Pons (tissue), 1 donor: ENCODE measurements at regions not wholly inside any gene's neighbourhood (a gene's known extent, or its start where the extent isn't known, plus 50 kb on each side); places are given as distances from the start of the nearest gene placed in this dataset.
"Not testable (repeated sequence)": the region's sequence is repeated elsewhere in the genome, so short reads cannot be mapped to it uniquely, and the experiment has no call there.

Source experiments
- DNase-seq: peaks from one replicate; pipeline ENCODE4 v3.0.0-alpha.2; 2016; ENCODE audit warnings: low spot score

DNA sequence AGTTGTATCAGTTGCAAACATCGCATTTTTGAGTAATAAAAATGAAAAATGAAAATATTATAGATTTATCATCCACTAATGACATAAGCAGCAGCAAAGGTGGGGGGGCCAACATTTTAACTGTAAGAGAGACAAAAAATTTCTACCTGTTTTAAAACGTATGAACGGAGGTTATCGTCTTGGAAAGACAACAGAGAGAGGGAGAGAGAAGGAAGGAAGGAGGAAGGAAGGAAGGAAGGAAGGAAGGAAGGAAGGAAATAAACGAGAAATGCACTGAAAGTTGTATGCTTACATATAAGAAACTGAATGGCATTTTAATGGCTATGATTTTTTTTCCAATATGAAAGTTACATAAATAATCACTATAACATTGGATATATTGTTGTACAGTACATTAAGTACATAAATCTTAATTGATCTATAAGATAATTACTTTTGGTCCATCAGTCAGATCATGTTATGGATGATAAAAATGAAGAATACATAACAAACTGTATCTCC lies 862.8 kb upstream of the SLITRK1 start:
- DNase-seq = no peak

- no peak for DNase-seq
Measured at GRCh38 chr13:84744203-84744602, 861.9 kb upstream of the SLITRK1 start.

DNA sequence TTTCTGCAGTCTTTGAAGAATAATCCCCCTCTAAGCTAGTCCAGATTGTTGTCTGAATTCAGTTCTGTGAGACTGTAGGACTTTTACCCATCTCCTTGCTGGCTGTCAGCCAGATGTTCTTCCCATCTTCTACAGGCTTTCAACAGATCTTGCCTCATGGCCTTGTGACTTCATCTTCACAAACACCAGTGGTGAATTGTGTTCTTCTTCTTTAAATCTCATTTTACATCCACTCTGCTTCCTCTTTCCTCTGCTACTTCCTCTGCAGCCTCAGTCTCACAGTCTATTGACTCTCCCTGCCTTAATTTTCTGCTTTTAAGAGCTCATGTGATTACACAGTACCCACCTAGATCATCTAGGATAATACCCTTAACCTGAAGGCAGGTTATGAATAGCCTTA lies 859.0 kb upstream of the SLITRK1 start:
- DNase-seq = no peak

DNA sequence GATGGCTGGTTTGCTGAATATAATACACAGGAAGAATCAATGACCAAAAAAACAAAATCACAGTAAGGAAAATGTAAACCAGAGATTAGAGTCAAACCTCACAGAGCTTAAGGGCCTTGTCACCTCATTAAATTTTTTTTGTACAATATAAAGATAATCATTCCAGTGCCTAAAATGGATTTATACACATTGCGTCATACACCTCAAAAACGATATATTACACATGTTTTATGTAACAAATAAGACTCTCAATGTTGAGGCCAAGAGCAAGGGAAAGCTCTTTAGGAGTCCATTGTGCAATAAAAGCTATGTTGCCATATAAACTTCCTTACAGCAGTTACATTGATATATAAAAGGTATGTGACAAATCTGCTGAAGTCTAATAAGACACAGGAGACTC lies 856.7 kb upstream of the SLITRK1 start:
- DNase-seq = no peak

GRCh38 chr13:84737661-84738060 lies 855.4 kb upstream of the SLITRK1 start:
- no peak for DNase-seq

DNA sequence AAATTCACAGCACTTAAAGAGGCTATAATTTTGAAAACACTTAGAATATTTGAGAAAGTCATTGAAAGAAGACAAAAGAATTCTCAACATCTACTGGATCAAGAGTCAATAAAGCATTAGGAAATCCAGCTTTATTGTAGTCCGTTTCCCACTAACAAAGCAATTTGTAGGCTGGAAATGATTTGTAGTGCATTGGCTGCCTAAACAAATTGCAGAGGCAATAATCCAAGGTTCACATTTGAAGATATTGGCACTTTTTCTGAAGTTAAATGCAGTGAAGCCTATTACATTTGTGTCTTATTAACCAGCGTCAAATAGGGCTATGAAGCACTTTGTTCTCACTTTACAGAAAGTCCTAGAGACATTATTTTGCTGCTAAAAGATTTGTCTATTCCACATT lies 848.1 kb upstream of the SLITRK1 start:
- no peak for DNase-seq

- DNase-seq = no peak
Measured at GRCh38 chr13:84705982-84706710, 823.9 kb upstream of the SLITRK1 start.

DNA sequence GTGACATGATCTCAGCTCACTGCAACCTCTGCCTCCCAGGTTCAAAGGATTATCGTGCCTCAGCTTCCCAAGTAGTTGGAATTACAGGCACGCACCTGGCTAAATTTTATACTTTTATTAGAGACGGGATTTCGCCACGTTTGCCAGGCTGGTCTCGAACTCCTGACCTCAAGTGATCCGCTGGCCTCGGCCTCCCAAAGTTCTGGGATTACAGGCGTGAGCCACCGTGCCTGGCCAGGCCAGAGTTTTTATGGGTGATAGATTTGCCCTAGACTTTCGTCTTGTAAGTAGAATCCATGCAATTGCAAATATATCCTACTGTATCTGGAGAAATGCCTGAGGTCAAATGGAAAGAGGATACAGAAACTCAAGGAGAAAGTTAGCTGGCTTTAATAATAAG lies 819.9 kb upstream of the SLITRK1 start:
- DNase-seq = no peak

DNA sequence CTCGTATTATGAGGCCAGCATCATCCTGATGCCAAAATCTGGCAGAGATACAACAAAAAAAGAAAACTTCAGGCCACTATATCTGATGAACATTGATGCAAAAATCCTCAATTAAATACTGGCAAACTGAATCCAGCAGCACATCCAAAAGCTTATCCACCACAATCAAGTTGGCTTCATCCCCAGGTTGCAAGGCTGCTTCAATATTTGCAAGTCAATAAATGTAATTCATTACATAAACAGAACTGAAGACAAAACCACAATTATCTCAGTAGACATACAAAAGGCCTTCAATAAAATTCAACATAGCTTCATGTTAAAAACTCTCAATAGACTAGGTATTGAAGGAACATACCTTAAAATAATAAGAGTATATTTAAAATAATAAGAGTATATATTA lies 815.3 kb upstream of the SLITRK1 start:
- not testable (repeated sequence) for DNase-seq

- DNase-seq = no peak
Measured at GRCh38 chr13:84686973-84687372, 804.7 kb upstream of the SLITRK1 start.

DNA sequence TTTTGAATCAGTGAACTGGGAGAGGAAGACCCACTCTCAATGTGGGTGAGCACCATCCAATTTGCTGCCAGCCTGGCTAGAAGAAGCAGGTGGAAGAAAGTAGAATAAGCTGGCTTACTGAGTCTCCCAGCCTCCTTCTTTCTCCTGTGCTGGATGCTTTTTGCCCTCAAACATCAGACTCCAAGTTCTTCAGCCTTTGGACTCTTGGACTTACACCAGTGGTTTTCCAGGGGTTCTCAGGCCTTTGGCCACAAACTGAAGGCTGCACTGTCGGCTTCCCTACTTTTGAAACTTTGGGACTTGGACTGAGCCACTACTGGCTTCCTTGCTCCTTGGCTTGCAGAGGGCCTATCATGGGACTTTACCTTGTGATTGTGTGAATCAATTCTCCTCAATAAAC lies 804.2 kb upstream of the SLITRK1 start:
- no peak for DNase-seq

- DNase-seq = no peak
Measured at GRCh38 chr13:84684804-84685203, 802.5 kb upstream of the SLITRK1 start.

GRCh38 chr13:84684048-84684662 lies 801.9 kb upstream of the SLITRK1 start:
- DNase-seq = no peak

DNA sequence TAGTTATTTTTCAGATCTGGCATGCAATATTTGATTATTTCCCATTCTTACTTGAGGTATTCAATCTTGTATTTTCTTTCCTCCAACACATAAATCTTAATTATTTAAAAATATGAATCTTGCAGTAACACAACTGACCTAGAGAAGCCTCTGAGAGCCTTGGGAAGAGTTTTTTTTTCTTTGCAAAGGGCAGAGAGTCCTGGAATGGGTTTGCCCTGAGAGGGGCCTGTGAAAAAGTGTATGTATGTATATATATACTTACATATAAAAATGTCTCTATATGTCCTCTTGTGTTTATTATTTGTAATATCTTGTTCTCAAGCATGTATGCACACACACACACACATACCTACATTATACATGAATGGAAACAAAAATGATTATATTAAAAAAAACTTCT lies 801.2 kb upstream of the SLITRK1 start:
- no peak for DNase-seq

DNA sequence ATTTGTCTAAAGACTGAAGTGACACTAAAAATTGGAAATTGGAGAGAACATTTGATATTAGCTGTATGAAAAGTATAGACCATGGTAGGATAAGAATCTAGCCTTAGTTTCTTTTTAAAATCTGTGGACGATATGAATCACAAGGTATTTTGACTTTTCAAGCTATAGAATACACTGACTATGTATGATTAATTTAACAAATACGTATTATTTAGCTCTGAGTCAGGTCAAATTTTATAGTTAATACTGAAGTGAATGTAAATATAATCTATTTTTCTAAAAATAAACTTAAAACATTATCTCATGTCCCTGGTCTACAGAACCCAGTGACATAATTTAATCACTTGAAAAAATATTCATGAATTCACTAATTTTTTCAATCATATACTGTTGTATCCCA lies 795.6 kb upstream of the SLITRK1 start:
- DNase-seq = no peak

- no peak for DNase-seq
Measured at GRCh38 chr13:84672616-84673015, 790.3 kb upstream of the SLITRK1 start.

DNA sequence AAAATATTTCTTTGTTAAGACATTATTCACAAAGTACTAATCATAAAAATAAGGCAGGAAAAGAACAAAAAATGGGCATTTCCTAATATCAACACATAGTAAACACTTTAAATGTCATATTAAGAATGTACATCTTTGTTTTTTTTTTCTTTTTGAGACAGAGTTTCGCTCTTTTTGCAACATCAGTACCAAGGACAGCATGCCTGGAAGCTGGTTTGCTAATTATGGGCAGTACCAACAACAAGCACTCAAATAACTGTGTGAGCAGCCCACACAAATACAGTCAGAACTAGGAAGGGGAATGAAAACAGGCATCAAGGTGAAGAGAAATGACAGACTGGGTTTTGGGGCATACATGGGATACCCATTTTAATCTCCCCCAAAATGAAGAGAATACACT lies 788.0 kb upstream of the SLITRK1 start:
- no peak for DNase-seq

DNA sequence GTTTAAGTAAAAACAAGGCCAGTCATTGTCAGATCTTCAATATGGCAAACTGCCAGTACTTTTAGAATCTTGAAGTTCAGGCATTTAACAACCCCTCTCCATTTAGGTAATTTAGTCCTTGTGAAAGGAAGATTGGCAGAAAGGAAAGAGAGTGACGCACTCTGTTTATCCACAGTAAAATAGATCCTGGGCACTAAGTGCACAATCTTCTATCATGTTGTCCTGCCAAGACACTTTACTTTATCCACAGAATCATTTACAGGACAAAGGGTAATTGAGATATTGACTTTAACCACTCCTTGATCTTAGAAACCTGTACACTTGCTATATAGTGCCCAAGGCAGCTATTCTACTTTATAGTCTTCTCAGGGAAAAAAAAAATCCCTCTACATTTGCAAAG lies 786.4 kb upstream of the SLITRK1 start:
- DNase-seq = no peak

- DNase-seq = no peak
Measured at GRCh38 chr13:84662491-84662890, 780.2 kb upstream of the SLITRK1 start.

GRCh38 chr13:84661718-84662117 lies 779.4 kb upstream of the SLITRK1 start:
- DNase-seq = no peak

- DNase-seq = no peak
Measured at GRCh38 chr13:84659359-84659661, 777.0 kb upstream of the SLITRK1 start.

GRCh38 chr13:84658491-84659358 lies 776.5 kb upstream of the SLITRK1 start:
- no peak for DNase-seq

DNA sequence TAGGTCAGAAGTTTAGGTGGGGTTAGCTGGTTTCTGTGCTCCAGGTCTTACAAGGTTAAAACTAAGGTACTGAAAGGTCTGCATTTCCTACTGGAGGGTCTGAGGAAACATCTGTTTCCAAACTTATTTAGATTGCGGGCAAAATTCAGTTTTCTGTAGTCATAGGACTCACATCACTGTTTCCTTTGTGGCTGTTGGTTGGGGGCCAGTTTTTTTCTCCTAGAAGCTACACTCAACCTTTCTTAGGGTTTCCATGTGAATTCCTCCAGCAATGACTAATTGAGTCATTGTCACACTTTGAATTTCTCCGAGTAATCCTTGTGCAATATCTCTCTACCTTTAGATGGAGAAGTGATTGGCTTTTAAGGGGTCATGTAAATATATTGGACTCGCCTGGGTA lies 773.4 kb upstream of the SLITRK1 start:
- no peak for DNase-seq
